Gastroesophageal sphincter (tissue), 4 donors: ENCODE measurements at regions not wholly inside any gene's neighbourhood (a gene's known extent, or its start where the extent isn't known, plus 50 kb on each side); places are given as distances from the start of the nearest gene placed in this dataset.

Experiments used
- ATAC-seq: fragments of 150-250 bp; one replicate; pipeline ENCODE4 v1.9.1; 2016; ENCODE audit warnings: mild to moderate bottlenecking, moderate library complexity
- H3K27ac ChIP-seq, 4 donors: fragments of 200-600 bp; sonication (generic) in 3 of 4; 1 replicate in 3 of 4; 2 replicates in 1 of 4; pipeline ENCODE4 v1.5.1; 2016 to 2019
- H3K27me3 ChIP-seq: fragments of 200-600 bp; sonication (generic); one replicate; pipeline ENCODE4 v1.5.1; 2019
- H3K36me3 ChIP-seq, 2 donors: fragments of 200-600 bp; sonication (generic); one replicate each; pipeline ENCODE4 v1.5.1; 2019; ENCODE audit warnings: control low read depth in 1 of 2
- H3K4me1 ChIP-seq, 3 donors: fragments of 200-600 bp; sonication (generic); 1 replicate in 2 of 3; 2 replicates in 1 of 3; pipeline ENCODE4 v1.5.1; 2016 to 2019; ENCODE audit warnings: control low read depth in 2 of 3
- H3K4me3 ChIP-seq, 2 donors: fragments of 200-600 bp; sonication (generic); one replicate each; pipeline ENCODE4 v1.5.1; 2019; ENCODE audit warnings: mild to moderate bottlenecking in 1 of 2, moderate library complexity in 1 of 2
- H3K9me3 ChIP-seq, 3 donors: fragments of 200-600 bp; sonication (generic); one replicate each; pipeline ENCODE4 v1.5.1; 2017 to 2019; ENCODE audit warnings: control low read depth in 2 of 3
- CTCF ChIP-seq, 4 experiments: fragments of 200-600 bp in 2 of 4; fragments of 450-650 bp in 2 of 4; sonication (generic) in 1 of 4; IDR thresholded peaks; one replicate each; pipeline ENCODE4 v1.5.1; 2017 to 2019; ENCODE audit warnings: antibody characterized with exemption in 4 of 4, mild to moderate bottlenecking in 2 of 4, moderate library complexity in 2 of 4
- EP300 ChIP-seq: sonication (generic); formaldehyde crosslinking; IDR thresholded peaks from one replicate; pipeline ENCODE4 v1.6.1; 2017; ENCODE audit warnings: antibody characterized with exemption, mild to moderate bottlenecking
- POLR2A ChIP-seq, 2 donors: fragments of 450-650 bp; IDR thresholded peaks; one replicate each; pipeline ENCODE4 v1.6.1; 2017; ENCODE audit warnings: antibody characterized with exemption in 2 of 2, mild to moderate bottlenecking in 2 of 2, moderate library complexity in 1 of 2
- POLR2AphosphoS5 ChIP-seq: sonication (generic); formaldehyde crosslinking; IDR thresholded peaks from one replicate; pipeline ENCODE4 v1.6.1; 2017; ENCODE audit warnings: antibody characterized with exemption
- WGBS, 2 donors: methylation state at CpG; one replicate each; pipeline ENCODE4 v1.1.5; 2018; ENCODE audit warnings: low coverage in 1 of 2; 5-methylcytosine and 5-hydroxymethylcytosine counted together

- peaks cover 0 to 25% (median 0%) of the 10 kb centered on the region in 3 donors for H3K9me3 ChIP-seq
- no peak overlapping the region for H3K27ac ChIP-seq
- H3K27me3 ChIP-seq, result no peaks in the 10 kb centered on the region
- TF ChIP-seq POLR2A (IDR thresholded peaks at IDR 0.05), result no peak
- no peak for TF ChIP-seq CTCF (IDR thresholded peaks at IDR 0.05)
- TF ChIP-seq EP300, result no peak
- TF ChIP-seq POLR2AphosphoS5, result no peak
- no peaks in the 10 kb centered on the region for H3K36me3 ChIP-seq
- WGBS, 2 donors, result 95 to 100% methylated on average over 1 of the region's 1 CpG
- H3K4me1 ChIP-seq, result no peaks in the 10 kb centered on the region
- no peak overlapping the region for H3K4me3 ChIP-seq
- ATAC-seq, result no peak
Observed at GRCh38 chr1:166544036-166544435, 295.2 kb upstream of the POGK start.

- H3K4me3 ChIP-seq, result no peak overlapping the region
- no peaks in the 10 kb centered on the region for H3K36me3 ChIP-seq
- no peaks in the 10 kb centered on the region for H3K4me1 ChIP-seq
- 22 to 40% methylated on average over 1 of the region's 1 CpG for WGBS, 2 donors
- no peak overlapping the region for H3K27ac ChIP-seq
- H3K27me3 ChIP-seq, result no peaks in the 10 kb centered on the region
- peaks cover 0 to 30% (median 0%) of the 10 kb centered on the region in 3 donors for H3K9me3 ChIP-seq
- no peak for ATAC-seq
- TF ChIP-seq POLR2AphosphoS5 (no peak), EP300 (no peak), CTCF (IDR thresholded peaks at IDR 0.05) (no peak), POLR2A (IDR thresholded peaks at IDR 0.05) (no peak)
Observed at GRCh38 chr1:166544561-166544960, 294.7 kb upstream of the POGK start.

GRCh38 chr1:166552706-166553105 lies 286.6 kb upstream of the POGK start:
- 22 to 38% methylated on average over 1 of the region's 1 CpG for WGBS, 2 donors
- Histone ChIP-seq H3K27ac (no peak overlapping the region), H3K27me3 (no peaks in the 10 kb centered on the region), H3K4me3 (no peak overlapping the region), H3K4me1 (no peaks in the 10 kb centered on the region), H3K9me3 (peaks cover 0 to 29% (median 0%) of the 10 kb centered on the region in 3 donors), H3K36me3 (no peaks in the 10 kb centered on the region)
- no peak for TF ChIP-seq POLR2A (IDR thresholded peaks at IDR 0.05)
- no peak for TF ChIP-seq EP300
- TF ChIP-seq CTCF (IDR thresholded peaks at IDR 0.05), result no peak
- no peak for TF ChIP-seq POLR2AphosphoS5
- ATAC-seq, result no peak

GRCh38 chr1:166570954-166571353 lies 268.3 kb upstream of the POGK start:
- no peak overlapping the region for H3K4me3 ChIP-seq
- TF ChIP-seq POLR2AphosphoS5 (no peak), CTCF (IDR thresholded peaks at IDR 0.05) (no peak), EP300 (no peak), POLR2A (IDR thresholded peaks at IDR 0.05) (no peak)
- H3K27ac ChIP-seq, result no peak overlapping the region
- no peaks in the 10 kb centered on the region for H3K4me1 ChIP-seq
- no peaks in the 10 kb centered on the region for H3K36me3 ChIP-seq
- no peaks in the 10 kb centered on the region for H3K9me3 ChIP-seq
- no peaks in the 10 kb centered on the region for H3K27me3 ChIP-seq
- no peak for ATAC-seq

- no peak for TF ChIP-seq POLR2AphosphoS5
- TF ChIP-seq CTCF (IDR thresholded peaks at IDR 0.05), result no peak
- no peak for TF ChIP-seq EP300
- TF ChIP-seq POLR2A (IDR thresholded peaks at IDR 0.05), result no peak
- no peak for ATAC-seq
- 88 to 89% methylated on average over 1 of the region's 1 CpG for WGBS, 2 donors
- H3K36me3 ChIP-seq, result no peaks in the 10 kb centered on the region
- no peaks in the 10 kb centered on the region for H3K27me3 ChIP-seq
- no peaks in the 10 kb centered on the region for H3K4me1 ChIP-seq
- H3K27ac ChIP-seq, result no peak overlapping the region
- no peaks in the 10 kb centered on the region for H3K9me3 ChIP-seq
- H3K4me3 ChIP-seq, result no peak overlapping the region
Observed at GRCh38 chr1:166573199-166573598, 266.1 kb upstream of the POGK start.
